ENCODE measurements at regions not wholly inside any gene's neighbourhood (a gene's known extent, or its start where the extent isn't known, plus 50 kb on each side); places are given as distances from the start of the nearest gene placed in this dataset.

GRCh38 chr9:108516391-108516790, 339.4 kb downstream of the ACTL7B start:
- TF ChIP-seq CTCF (IDR thresholded peaks at IDR 0.05; ENCODE audit: insufficient read depth, low read depth, low read length, missing control alignments) = no peak
- DNase-seq (ENCODE audit: low read depth) = no peak
- no peak overlapping the region for H3K4me3 ChIP-seq (ENCODE audit: low read depth, low read length)

- H3K4me3 ChIP-seq (ENCODE audit: low read depth, low read length) = no peak overlapping the region
- no peak for TF ChIP-seq CTCF (IDR thresholded peaks at IDR 0.05; ENCODE audit: insufficient read depth, low read depth, low read length, missing control alignments)
- no peak for DNase-seq (ENCODE audit: low read depth)
Observed at GRCh38 chr9:108515856-108516255, 339.9 kb downstream of the ACTL7B start.

GRCh38 chr9:108512426-108513173, 343.2 kb downstream of the ACTL7B start:
- no peak overlapping the region for H3K4me3 ChIP-seq (ENCODE audit: low read depth, low read length)
- no peak for DNase-seq (ENCODE audit: low read depth)
- no peak for TF ChIP-seq CTCF (IDR thresholded peaks at IDR 0.05; ENCODE audit: insufficient read depth, low read depth, low read length, missing control alignments)

- no peak for TF ChIP-seq CTCF (IDR thresholded peaks at IDR 0.05; ENCODE audit: insufficient read depth, low read depth, low read length, missing control alignments)
- DNase-seq (ENCODE audit: low read depth) = no peak
- H3K4me3 ChIP-seq (ENCODE audit: low read depth, low read length) = no peak overlapping the region
Observed at GRCh38 chr9:108511307-108511706, 344.5 kb downstream of the ACTL7B start.

- no peak overlapping the region for H3K4me3 ChIP-seq (ENCODE audit: low read depth, low read length)
- TF ChIP-seq CTCF (IDR thresholded peaks at IDR 0.05; ENCODE audit: insufficient read depth, low read depth, low read length, missing control alignments) = no peak
- no peak for DNase-seq (ENCODE audit: low read depth)
Observed at GRCh38 chr9:108496846-108497245, 358.9 kb downstream of the ACTL7B start.

- no peak for DNase-seq (ENCODE audit: low read depth)
- no peak overlapping the region for H3K4me3 ChIP-seq (ENCODE audit: low read depth, low read length)
- no peak for TF ChIP-seq CTCF (IDR thresholded peaks at IDR 0.05; ENCODE audit: insufficient read depth, low read depth, low read length, missing control alignments)
Observed at GRCh38 chr9:108489567-108489966, 366.2 kb downstream of the ACTL7B start.

- H3K4me3 ChIP-seq (ENCODE audit: low read depth, low read length) = no peak overlapping the region
- no peak for DNase-seq (ENCODE audit: low read depth)
- no peak for TF ChIP-seq CTCF (IDR thresholded peaks at IDR 0.05; ENCODE audit: insufficient read depth, low read depth, low read length, missing control alignments)
Observed at GRCh38 chr9:108486831-108487230, 369.0 kb downstream of the ACTL7B start.
